ENCODE measurements at regions not wholly inside any gene's neighbourhood (a gene's known extent, or its start where the extent isn't known, plus 50 kb on each side); places are given as distances from the start of the nearest gene placed in this dataset.

DNA sequence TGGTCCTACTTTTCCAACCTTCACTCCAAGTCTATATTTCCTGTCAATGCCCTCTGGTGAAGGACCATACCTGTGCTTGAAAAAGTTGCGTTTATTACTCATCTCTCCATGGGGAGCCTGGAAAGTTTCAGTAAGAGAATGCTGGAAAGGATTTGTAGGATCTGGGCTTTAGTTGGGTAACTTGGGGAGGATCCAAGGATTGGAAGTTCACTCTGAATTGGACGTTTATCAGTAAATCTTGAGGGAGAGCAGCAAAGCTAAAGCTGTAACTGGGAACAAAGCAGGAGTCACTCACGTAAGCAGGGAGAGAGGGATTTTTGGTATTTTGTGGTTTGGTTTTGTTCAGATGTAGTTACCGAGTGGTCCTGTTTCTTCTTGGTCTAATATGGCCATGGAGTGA is 51.4 kb upstream of the NPVF start:
- DNase-seq: no peak

DNA sequence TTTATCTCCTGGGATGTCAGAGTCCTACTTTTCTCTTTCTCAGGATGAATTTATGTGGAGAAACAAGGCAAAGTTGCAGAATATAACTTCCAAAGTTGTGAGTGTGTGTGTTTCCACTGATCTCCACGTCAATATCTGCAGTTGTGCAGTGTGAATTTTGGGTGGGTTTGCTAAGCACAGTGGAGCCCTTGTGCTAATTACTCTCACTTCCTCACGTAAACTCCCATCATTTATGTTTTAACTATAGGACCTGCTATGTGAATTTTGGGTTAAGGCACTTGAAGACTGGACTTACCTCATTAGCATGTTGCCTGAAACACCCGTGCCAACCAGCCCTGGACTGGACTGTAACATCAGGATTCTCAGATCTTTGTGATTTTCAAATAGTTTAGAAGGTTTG is 51.9 kb upstream of the NPVF start:
- no peak for DNase-seq

DNA sequence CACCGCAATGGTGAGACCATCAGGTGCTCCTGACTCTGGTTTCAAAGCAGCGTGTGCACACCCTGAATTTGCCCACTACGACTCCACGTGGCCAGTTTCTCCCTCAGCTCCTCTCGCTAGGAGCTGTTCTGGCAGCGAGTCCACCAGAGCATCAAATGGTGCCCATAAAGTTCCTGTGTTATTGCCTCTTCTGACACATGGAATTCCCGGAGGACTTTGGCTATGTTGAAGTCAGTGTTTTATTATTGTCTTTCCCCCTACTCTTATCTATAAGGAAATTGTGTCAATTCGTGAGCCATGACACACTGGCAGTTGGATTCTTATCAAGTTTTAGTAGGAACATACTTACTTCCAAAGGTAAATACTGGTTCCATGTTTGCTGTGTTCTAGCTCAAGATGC is 53.9 kb upstream of the NPVF start:
- no peak for DNase-seq

DNA sequence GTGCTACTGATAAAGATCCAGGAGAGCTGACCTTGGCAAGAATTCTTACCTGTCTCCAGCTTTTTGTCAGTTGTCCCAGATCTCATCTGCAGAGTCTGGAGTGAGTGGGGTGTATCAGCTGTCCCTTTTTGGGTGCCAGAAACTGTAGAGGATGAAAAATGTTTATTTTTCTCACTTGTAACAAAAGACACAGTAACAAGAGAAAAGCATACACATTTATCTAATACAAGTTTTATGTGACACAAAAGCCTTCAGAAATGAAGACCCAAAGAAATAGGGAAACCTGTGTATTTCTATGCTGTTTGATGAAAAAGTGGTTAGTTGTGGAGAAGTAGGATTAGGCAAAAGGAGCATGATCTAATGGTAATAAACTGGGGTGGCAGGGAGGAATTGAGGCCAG is 58.5 kb upstream of the NPVF start:
- no peak for DNase-seq

DNA sequence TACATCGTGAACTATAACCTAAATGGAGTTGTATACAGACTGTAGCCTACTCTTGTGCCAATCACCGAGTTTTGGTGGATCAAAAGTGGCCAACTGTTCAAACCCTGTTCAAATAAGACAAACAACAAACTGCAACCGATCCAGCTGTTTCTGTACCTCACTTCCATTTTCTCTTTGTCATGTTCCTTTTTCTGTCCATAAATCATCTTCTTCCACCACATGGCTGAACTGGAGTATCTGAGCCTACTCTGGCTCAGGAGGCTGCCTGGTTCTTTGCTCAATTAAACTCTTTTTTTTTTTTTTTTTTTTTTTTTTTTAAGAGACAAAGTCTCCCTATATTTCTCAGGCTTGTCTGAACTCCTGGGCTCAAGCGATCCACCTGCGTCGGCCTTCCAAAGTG is 59.0 kb upstream of the NPVF start:
- no peak for DNase-seq

DNA sequence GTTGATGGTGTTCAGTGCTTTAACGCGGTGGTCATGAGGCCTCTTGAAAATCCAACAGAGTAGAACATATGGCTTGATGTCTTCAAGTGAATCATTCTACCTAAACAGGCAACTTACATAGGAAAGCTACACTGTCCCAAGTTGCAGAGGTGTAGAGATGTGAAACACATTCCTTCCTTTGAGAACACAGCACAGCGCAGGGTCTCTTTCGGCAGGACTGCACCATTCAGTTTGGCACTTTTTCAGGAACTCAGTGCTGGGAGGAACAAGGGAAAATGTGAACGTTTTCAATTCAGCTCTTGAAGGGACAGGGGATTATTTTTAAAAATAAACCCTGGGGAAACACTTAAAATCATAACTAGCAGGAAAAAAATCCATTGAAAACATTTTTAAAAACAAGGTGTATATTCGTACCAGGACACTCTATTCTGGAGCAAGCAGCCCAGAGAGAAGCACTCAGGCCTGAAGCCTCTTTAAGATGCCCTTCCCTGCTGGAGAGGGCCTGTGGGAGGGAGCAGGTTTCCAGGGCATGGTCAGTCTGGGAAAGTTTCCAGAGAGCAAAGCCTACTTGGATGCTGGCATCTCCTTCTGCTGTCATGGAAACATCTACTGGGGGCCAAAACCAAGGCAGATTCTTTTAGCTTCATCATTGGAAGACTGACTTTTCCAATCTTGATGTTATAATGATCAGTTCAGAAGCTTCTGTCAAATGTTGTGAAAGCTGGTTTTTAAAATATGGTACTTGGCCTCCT is 60.4 kb upstream of the NPVF start:
- DNase-seq: no peak

DNA sequence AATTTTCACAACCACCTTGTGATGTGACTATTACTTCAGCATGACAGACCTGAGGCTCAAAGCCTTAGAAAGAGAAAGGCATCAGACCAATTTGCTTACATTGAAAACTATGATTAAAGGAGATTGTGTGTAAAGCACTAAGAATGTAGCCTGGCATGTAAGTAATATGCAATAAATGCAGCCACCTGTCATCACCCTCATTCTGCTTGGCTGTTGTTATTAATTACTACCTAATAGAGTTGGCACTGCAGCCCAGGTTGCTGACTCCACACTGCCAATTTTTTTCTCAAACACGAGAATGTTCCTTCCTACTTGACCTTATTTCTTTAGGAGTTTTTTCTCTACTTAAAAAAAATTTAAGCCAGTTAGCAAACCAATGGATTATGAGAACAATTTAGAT is 61.2 kb upstream of the NPVF start:
- no peak for DNase-seq

DNA sequence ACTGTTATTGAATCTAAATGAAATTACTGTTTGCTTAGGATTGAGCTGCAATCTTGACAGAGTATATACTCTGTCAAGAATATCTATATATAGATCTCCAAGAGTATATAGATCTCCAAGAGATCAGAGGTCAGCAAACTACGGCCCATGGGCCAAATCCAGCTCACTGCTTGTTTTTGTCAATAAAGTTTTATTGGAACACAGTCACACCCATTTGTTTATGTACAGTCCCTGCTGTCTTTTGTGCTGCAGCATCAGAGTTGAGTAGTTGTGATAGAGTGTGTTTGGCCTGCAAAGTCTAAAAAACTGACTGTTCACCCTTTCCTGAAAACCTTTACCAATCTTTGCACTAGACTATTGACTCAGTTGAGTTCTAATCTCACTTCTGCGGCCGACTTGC is 66.3 kb upstream of the NPVF start:
- no peak for DNase-seq

DNA sequence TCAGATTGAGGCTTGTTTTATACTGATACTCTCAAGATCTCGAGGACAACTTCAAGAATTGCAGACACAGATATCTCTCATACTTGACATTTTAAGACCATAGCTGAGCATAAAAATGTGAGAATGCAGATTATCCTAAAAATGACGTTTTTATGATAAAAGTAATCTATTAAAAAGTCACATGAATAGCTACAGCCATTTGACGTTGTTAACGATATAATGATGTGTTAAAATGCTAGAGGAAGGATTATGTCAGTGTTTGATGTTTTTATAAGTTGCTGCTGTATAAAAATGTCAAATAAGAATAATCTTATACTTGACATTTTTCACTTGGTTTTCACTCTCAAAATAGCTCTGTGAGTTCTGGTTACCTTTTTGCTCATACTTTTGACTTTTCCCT is 67.1 kb upstream of the NPVF start:
- no peak for DNase-seq

DNA sequence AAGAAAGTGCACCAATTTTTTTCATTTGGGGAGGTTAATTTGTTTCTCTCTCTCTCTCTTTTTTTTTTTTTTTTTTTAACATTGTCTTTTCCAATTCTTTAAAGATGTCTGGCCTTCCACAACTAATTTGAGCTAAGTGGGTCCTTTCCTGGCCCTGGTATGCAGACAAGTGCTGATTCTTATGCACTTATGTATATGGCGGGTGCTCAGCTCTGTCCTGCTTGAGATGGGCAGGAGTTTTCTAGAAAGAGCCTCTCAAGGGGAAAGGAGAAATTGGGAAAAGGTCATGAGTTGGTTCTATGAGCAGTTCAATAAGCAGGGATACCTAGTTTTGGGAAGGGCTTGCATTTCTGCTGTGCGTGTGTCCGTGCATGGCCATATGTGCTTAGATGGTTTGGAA is 67.8 kb upstream of the NPVF start:
- no peak for DNase-seq

DNA sequence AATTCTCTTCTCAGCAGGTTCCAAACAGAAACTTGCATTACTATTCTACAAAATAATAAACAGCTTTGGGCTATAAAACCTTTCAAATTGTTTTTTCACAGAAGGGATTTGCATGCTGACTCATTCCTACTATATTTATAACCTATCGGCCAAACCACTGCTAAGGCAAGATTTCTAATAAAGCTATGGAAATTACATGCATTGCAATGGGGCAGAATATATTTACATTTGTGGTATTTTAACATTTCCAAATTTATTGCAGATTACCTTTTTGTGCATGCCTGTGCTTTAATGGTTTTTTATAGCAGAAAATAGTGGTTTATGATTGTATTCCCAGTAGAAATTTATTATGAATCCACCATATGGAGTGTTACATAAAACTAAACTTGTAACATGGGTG is 69.0 kb upstream of the NPVF start:
- no peak for DNase-seq

DNA sequence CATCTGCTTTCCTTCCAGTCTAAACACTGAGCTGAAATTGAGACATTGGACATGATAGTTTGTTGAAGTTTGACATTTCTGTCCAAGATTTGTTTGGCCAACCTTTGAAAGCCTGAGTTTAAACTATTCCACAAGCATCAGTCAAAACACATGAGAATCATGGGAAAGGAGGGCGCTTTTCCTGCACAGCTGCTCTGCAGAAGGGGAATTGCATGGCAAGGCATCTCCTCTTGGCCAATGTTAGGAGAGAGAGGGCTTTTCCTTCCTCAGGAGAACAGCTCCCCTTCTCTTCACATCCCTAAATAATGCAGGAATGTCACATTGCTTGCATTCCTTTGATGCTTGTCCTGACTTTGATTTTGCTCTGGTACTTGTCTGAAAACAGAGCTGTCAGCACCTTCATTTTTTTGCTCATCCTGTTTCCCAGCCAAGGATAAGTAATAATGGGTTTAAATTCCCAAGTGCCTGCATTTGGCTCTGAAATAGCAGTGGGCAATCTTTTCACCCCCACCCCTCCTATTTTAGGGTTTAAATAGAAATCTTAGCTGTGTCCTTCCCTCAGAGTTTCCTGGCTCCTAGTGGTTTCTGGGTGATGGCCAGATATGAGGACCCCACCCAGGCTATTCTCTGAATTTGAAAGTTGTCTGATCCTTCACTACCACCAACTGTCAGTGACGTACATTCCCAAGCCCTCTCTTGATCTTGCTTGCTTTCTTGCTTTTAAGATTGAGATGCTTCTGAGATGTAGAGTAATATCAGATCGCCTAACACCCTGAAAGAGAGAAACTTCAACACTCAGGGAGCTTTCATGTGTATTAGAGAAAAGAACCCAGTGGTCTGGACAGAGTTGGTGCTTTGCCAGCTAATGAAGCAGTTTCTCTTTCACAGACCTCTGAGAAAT is 75.2 kb upstream of the NPVF start:
- no peak for DNase-seq

DNA sequence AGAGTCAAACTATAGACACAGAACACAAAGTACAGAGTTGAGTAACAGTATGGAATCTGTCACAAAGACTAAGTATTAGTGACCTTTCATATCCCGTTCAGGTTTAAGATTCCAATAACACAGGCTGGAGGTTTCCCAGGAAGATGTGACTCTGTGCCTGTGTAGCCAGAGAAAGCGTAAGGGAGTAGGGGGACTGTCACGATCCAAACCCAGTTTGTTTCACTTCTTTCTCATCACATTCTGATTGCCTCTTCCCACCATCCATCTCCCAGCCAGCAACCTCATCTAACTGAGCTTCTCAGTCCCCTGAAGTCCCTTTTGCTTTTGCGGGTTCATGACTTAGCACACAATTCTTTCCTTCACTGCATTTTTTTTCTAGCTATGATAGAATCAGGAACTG is 76.4 kb upstream of the NPVF start:
- no peak for DNase-seq

DNA sequence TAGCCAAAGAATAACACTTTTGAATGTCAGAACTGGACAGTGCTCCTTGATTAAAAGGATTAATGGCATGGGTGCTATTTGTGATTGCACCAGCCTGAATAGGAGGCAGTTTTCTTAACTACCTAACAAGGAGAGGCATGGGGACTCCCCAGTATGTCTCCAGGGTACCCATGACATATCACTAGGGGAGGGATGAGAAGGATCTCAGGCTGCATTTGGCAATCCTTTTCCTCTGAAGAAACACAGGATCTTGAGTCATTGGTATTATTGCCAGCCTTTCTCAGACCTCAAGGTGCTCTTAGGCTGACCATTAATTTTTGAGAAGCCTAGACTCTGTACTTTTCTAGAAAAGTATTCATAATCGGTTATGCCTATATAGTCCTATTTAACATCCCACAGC is 77.5 kb upstream of the NPVF start:
- no peak for DNase-seq

DNA sequence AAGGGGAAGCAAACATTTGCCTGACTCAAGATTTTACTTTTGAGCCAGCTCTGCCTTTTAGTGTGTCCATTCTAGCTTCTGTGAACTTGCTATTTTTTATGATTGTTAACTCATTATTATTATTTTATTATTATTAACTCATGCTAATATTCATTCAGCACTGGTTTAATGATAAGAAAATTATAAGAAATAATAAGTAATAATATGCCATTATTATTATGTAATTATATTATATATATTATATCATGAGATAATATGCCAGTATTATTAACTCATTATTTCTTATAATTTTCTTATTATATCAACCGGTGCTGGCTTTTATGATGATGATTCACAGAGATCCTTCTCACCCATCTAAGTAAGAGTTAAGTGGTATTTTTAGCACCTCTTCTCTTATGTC is 79.3 kb upstream of the NPVF start:
- DNase-seq: no peak

DNA sequence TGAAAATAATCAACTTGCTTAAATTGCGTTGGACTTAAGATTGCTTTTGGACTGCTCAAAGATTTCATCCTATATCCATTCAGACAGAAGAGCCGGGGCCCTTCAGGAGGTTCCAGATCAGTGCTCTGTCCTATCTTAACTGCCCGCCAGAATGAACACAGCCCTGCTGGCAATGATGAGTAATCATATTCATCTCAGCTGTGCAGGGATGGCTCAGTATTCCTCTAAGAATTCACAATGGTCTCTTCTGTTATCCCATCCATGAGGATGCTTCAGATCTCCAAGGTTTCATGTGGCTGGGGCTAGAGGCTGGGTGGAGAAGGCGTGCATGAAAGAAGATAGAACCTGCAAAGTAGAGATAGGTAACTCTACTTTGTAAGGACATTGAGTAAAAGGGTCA is 80.0 kb upstream of the NPVF start:
- DNase-seq: no peak

DNA sequence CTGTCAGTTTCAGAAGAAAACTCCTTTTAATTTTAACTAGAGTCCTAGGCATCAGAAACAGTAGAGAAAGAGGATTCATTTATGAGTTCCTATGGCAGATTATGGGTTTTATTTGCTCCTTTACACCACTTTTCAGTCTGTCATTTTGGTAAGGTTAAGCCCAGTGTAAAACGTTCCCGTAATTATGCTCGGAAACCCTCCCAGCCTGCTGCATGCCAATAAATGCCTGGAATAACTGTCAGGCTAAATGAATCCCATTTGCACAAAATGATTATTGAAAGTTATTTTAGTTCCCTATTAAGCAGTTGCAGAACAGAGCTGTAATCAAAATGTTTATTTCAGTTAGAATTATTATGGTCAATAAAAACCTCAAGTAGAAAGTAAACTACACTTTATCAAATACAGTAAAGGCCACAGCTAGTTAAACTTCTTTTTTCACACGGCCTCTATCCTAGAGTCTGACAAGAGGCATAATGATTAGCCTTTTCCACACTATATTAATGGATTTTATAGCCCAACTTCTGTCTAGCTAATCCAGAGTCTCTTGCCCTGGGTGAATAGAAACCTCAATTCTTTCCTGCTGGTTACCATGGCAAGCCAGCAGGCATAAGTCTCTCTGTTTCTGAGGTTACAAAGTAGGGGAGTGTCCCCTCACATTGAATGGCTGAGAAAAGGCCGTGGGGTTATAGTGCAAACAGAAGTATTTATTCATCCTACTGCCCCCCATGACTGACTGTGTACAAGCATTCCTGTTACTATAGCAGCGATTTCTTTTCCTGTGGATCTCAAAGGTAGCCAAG is 80.8 kb upstream of the NPVF start:
- no peak for DNase-seq

DNA sequence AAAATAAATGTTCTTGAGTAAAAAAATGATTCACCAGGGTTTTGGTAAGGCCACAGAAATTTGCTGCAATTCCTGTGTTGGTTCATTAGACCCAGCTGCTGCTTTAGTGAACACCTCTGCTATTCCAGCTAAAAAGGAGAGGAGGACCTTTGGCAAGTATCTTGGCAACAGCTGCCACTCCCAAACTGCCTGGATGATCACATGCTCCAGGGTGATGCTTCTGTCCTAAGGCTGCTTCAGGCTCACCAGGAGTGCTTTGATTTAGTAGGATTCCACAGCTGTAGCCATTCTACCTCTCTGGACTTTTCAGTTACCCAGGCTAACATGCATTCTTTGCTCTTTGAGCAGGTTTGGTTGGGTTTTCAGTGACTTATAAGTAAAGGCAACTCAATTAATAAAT is 82.6 kb upstream of the NPVF start:
- DNase-seq: no peak

DNA sequence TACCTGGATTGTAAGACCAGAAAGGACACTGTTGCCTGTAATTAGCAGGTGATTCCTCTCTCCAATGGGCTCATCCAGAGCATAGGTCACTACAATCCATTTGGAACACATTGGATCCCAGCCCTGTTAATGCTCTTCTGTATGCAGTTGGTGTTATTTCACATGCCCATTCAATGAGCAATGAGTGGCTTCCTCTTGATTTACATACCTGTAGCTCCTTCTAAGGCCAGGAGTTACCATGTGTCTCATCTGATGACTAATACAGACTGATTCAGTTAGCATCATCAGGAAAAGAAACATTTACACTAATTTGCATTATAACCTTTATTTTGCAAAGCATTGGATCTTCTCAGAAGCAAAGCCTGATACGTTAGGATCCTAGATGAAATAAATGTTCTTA is 83.1 kb upstream of the NPVF start:
- DNase-seq: no peak

DNA sequence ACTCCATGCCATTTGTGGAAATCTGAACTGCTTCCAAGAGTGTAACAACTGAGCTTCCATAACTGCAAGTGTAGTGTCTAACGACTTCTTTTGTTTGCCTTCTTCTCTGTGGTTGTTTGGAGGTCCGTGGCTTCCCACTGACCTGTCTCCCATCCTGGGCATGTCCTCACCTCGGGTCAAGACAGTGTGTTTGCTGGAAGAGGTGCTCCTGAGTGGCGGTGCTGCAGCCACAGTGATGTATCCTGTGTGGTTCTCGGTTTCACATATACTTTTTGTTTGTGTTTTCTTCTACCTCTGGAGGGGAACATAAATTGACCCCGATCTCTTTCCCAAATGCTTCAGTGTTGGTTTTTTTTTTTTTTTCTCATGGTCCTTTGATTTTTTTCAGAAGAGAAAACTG is 84.7 kb upstream of the NPVF start:
- no peak for DNase-seq

DNA sequence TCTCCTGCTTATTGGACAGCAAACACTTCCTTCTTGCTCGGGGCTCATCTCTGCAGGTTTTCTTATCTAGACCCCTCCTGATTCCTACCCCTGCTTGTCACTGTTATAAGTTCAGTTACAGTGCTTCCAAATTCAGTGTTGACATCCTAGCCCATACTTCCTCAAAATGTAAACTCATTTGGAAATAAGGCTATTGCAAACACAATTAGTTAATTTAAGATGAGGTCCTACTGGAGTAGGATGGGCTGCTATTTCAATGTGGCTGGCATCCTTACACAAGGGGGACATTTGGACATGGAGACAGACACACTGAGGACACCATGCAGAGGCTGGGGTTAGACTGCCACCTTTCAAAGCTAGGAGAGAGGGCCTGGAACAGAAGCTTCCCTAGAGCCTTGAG is 85.2 kb upstream of the NPVF start:
- DNase-seq: no peak

DNA sequence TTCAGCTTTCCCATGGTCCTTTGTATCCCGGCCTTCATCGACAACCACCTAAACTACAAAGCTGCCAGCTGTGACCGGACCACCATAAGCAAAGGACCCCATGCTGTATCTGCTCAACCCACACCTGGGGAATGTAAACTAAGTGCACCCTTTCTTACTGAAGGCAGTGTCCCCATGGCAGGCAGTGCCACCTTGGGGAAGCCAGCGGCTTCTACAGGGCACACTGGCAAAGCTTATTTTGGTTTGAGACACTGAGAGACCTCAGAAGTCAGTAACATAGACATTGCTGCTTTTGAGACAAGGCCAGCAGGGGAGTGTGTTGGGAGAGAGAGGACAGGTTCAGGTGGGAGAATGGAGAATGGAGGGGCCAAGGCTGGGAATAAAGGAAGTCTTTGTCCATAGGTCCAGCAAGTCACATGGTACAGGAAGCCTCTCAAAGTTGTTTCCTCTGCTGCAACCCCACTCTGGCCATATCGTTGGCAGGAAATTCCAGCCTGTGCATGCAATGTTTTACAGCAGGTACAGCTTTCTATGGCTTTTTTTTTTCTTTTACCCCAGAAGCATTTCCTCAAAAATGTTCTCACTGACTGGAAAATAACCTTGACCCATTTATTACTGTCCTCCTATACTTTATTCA is 85.9 kb upstream of the NPVF start:
- DNase-seq: no peak

DNA sequence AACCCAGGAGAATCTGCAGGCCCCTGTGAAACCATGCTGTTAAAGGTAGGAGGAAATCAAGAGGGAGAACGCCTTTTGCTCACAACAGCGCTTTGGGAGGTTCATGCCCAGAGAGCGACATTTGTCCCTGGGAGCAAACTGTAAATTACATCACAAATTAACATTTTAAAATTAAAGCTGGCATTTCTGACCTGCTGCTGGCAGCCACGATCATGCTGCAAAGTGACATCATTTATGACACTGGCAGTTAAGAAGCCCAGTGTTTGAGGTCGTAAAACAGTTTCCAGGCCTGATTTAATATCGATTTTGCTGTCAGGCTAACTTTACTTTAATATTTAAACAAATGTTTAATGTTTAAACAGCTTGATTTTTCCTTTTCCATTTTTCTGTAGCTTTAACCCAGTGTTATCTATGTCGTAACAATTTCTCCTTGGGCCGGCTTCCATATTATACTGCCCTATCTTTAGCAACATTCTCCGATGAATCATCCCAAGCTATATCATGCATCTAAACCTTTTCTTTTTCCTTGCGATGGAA is 86.5 kb upstream of the NPVF start:
- DNase-seq: no peak
